Hepatocyte (in vitro differentiated cells): ENCODE measurements at regions not wholly inside any gene's neighbourhood (a gene's known extent, or its start where the extent isn't known, plus 50 kb on each side); places are given as distances from the start of the nearest gene placed in this dataset.

ENCODE experiments used
- DNase-seq: peaks from one replicate; pipeline ENCODE4 v3.0.0-alpha.2; 2016; ENCODE audit warnings: low spot score
- H2AFZ ChIP-seq: fragments of 200-600 bp; sonication (generic); 2 replicates; pipeline ENCODE4 v1.6.0; 2016; ENCODE audit warnings: antibody characterized with exemption, mild to moderate bottlenecking
- H3K27ac ChIP-seq: fragments of 200-600 bp; sonication (generic); 2 replicates; pipeline ENCODE4 v1.5.1; 2016; ENCODE audit warnings: mild to moderate bottlenecking
- H3K27me3 ChIP-seq: fragments of 200-600 bp; sonication (generic); 2 replicates; pipeline ENCODE4 v1.6.1; 2016
- H3K36me3 ChIP-seq: fragments of 200-600 bp; sonication (generic); replicated peaks from 2 replicates; pipeline ENCODE4 v1.5.1; 2016; ENCODE audit warnings: low read depth; ENCODE audit not compliant: insufficient read depth
- H3K4me1 ChIP-seq: fragments of 200-600 bp; sonication (generic); 2 replicates; pipeline ENCODE4 v1.5.1; 2016; ENCODE audit warnings: mild to moderate bottlenecking, moderate library complexity; ENCODE audit not compliant: insufficient read depth
- H3K4me2 ChIP-seq: fragments of 200-600 bp; sonication (generic); 2 replicates; pipeline ENCODE4 v1.6.0; 2016
- H3K4me3 ChIP-seq: fragments of 200-600 bp; sonication (generic); 2 replicates; pipeline ENCODE4 v1.5.1; 2016; ENCODE audit warnings: mild to moderate bottlenecking
- H3K79me2 ChIP-seq: fragments of 200-600 bp; sonication (generic); 2 replicates; pipeline ENCODE4 v1.6.0; 2017; ENCODE audit warnings: mild to moderate bottlenecking
- H3K9me2 ChIP-seq: fragments of 200-600 bp; sonication (generic); replicated peaks from 2 replicates; pipeline ENCODE4 v1.6.0; 2017; ENCODE audit warnings: mild to moderate bottlenecking; ENCODE audit not compliant: insufficient read depth
- H3K9me3 ChIP-seq: fragments of 200-600 bp; sonication (generic); 2 replicates; pipeline ENCODE4 v1.5.1; 2016; ENCODE audit warnings: low read depth, mild to moderate bottlenecking
- H4K20me1 ChIP-seq: fragments of 200-600 bp; sonication (generic); 2 replicates; pipeline ENCODE4 v1.6.0; 2016; ENCODE audit warnings: mild to moderate bottlenecking; ENCODE audit not compliant: insufficient read depth, poor library complexity, severe bottlenecking
- CTCF ChIP-seq: fragments of 200-600 bp; sonication (generic); IDR thresholded peaks from 2 replicates; pipeline ENCODE4 v1.5.1; 2016; ENCODE audit warnings: antibody characterized with exemption, mild to moderate bottlenecking; ENCODE audit not compliant: poor library complexity
- EZH2 ChIP-seq: fragments of 200-600 bp; sonication (generic); IDR thresholded peaks from 2 replicates; pipeline ENCODE4 v1.6.1; 2016; ENCODE audit warnings: antibody characterized with exemption, mild to moderate bottlenecking, borderline replicate concordance
- EZH2phosphoT487 ChIP-seq: fragments of 200-600 bp; sonication (generic); IDR thresholded peaks from one replicate; pipeline ENCODE4 v1.6.1; 2018; ENCODE audit warnings: antibody characterized with exemption, mild to moderate bottlenecking, low read depth, moderate library complexity; ENCODE audit not compliant: unreplicated experiment, severe bottlenecking
- WGBS: methylation state at CpG from one replicate; pipeline ENCODE4 v1.1.6; 2016; ENCODE audit warnings: low lambda C conversion rate; ENCODE audit errors: missing lambda C conversion rate; 5-methylcytosine and 5-hydroxymethylcytosine counted together

- no peak overlapping the region for H2AFZ ChIP-seq
- no peaks in the 10 kb centered on the region for H3K79me2 ChIP-seq
- H3K4me3 ChIP-seq = no peak overlapping the region
- H3K36me3 ChIP-seq = no peaks in the 10 kb centered on the region
- TF ChIP-seq EZH2phosphoT487 = no peak
- no peak for TF ChIP-seq CTCF
- TF ChIP-seq EZH2 = no peak
- H3K4me1 ChIP-seq = no peaks in the 10 kb centered on the region
- WGBS = 97% methylated on average over 9 of the region's 9 CpGs
- no peak overlapping the region for H3K4me2 ChIP-seq
- DNase-seq = no peak
- no peaks in the 10 kb centered on the region for H3K9me3 ChIP-seq
- no peaks in the 10 kb centered on the region for H3K9me2 ChIP-seq
- H3K27ac ChIP-seq = no peak overlapping the region
- no peaks in the 10 kb centered on the region for H3K27me3 ChIP-seq
- H4K20me1 ChIP-seq = no peaks in the 10 kb centered on the region
Measured at GRCh38 chr1:221562542-221563475, 179.1 kb downstream of the DUSP10 start.

GRCh38 chr1:221563476-221563921, 178.4 kb downstream of the DUSP10 start:
- Histone ChIP-seq H3K4me2 (no peak overlapping the region), H3K27ac (no peak overlapping the region), H3K36me3 (no peaks in the 10 kb centered on the region), H3K27me3 (no peaks in the 10 kb centered on the region), H3K79me2 (no peaks in the 10 kb centered on the region), H3K4me1 (no peaks in the 10 kb centered on the region), H4K20me1 (no peaks in the 10 kb centered on the region), H3K4me3 (no peak overlapping the region), H3K9me3 (no peaks in the 10 kb centered on the region), H2AFZ (no peak overlapping the region), H3K9me2 (no peaks in the 10 kb centered on the region)
- 94% methylated on average over 24 of the region's 24 CpGs for WGBS
- no peak for TF ChIP-seq EZH2phosphoT487
- TF ChIP-seq EZH2 = no peak
- no peak for TF ChIP-seq CTCF
- DNase-seq = no peak

- no peaks in the 10 kb centered on the region for H4K20me1 ChIP-seq
- H3K4me1 ChIP-seq = no peaks in the 10 kb centered on the region
- no peaks in the 10 kb centered on the region for H3K79me2 ChIP-seq
- TF ChIP-seq CTCF (no peak), EZH2 (no peak), EZH2phosphoT487 (no peak)
- WGBS = 84% methylated on average over 2 of the region's 2 CpGs
- no peak overlapping the region for H2AFZ ChIP-seq
- no peaks in the 10 kb centered on the region for H3K36me3 ChIP-seq
- H3K9me3 ChIP-seq = no peaks in the 10 kb centered on the region
- H3K4me3 ChIP-seq = no peak overlapping the region
- DNase-seq = no peak
- H3K4me2 ChIP-seq = no peak overlapping the region
- H3K27ac ChIP-seq = no peak overlapping the region
- no peaks in the 10 kb centered on the region for H3K27me3 ChIP-seq
- H3K9me2 ChIP-seq = no peaks in the 10 kb centered on the region
Measured at GRCh38 chr1:221564891-221565290, 177.0 kb downstream of the DUSP10 start.
